A673 (cell line): ENCODE measurements at regions not wholly inside any gene's neighbourhood (a gene's known extent, or its start where the extent isn't known, plus 50 kb on each side); places are given as distances from the start of the nearest gene placed in this dataset.

ENCODE experiments used
- BruUV-seq: library from RNA; stranded (reverse); fragments of 400-500 nt; replicated peaks from 2 replicates; lab custom pipeline; 2021; lab: Mats Ljungman, UMichigan
- CTCF ChIA-PET: fragments of 300-600 bp; sonication (Branson Sonifier 250); formaldehyde crosslinking; loops from one replicate; lab custom pipeline; 2022; ENCODE audit warnings: antibody characterized with exemption; lab: Charles Lee
- POLR2A ChIA-PET: fragments of 300-600 bp; sonication (Branson Sonifier 250); formaldehyde crosslinking; loops from one replicate; lab custom pipeline; 2022; ENCODE audit warnings: antibody characterized with exemption; ENCODE audit not compliant: low non-redundant PET; lab: Charles Lee
- DNase-seq: peaks from one replicate; pipeline ENCODE4 v3.0.0-alpha.2; 2015; ENCODE audit warnings: low spot score
- H3K27ac ChIP-seq: fragments of 200-600 bp; sonication (generic); 2 replicates; pipeline ENCODE4 v1.5.1; 2016; ENCODE audit warnings: mixed run types, low read depth, mild to moderate bottlenecking, mixed read lengths, antibody characterized with exemption, low read length; ENCODE audit not compliant: poor library complexity, severe bottlenecking
- H3K27me3 ChIP-seq: fragments of 200-600 bp; sonication (generic); replicated peaks from 2 replicates; pipeline ENCODE4 v1.6.1; 2017; ENCODE audit warnings: mixed run types, low read depth, mild to moderate bottlenecking, mixed read lengths, antibody characterized with exemption, low read length; ENCODE audit not compliant: insufficient read depth, poor library complexity
- H3K36me3 ChIP-seq: fragments of 200-600 bp; sonication (generic); 2 replicates; pipeline ENCODE4 v1.6.1; 2016; ENCODE audit warnings: mixed run types, mild to moderate bottlenecking, mixed read lengths, antibody characterized with exemption, low read length; ENCODE audit not compliant: insufficient read depth, poor library complexity, severe bottlenecking
- H3K4me1 ChIP-seq: fragments of 200-600 bp; sonication (generic); 2 replicates; pipeline ENCODE4 v1.6.1; 2017; ENCODE audit warnings: mixed run types, mild to moderate bottlenecking, mixed read lengths, antibody characterized with exemption, low read length; ENCODE audit not compliant: insufficient read depth, poor library complexity, severe bottlenecking
- H3K4me3 ChIP-seq: fragments of 200-600 bp; sonication (generic); 2 replicates; pipeline ENCODE4 v1.5.1; 2016; ENCODE audit warnings: low read depth, mixed run types, mild to moderate bottlenecking, mixed read lengths, low read length; ENCODE audit not compliant: poor library complexity, severe bottlenecking
- H3K9me3 ChIP-seq: fragments of 200-600 bp; sonication (generic); 2 replicates; pipeline ENCODE4 v1.6.1; 2016; ENCODE audit warnings: mixed run types, low read depth, mild to moderate bottlenecking, mixed read lengths, antibody characterized with exemption, low read length; ENCODE audit not compliant: poor library complexity, severe bottlenecking
- EZH2 ChIP-seq: fragments of 200-600 bp; sonication (generic); IDR thresholded peaks from 2 replicates; pipeline ENCODE4 v1.6.1; 2017; ENCODE audit warnings: borderline replicate concordance, low read depth, mild to moderate bottlenecking, mixed read lengths, antibody characterized with exemption, low read length; ENCODE audit not compliant: poor library complexity, severe bottlenecking
- intact Hi-C: fragments of 100-400 bp; cut with micrococcal nuclease; formaldehyde crosslinking; loops from one replicate; pipeline ENCODE4 v1.10.0; 2022; ENCODE audit not compliant: unreplicated experiment
- TF ChIP-seq, protein P1 (sequence below): fragments of 300-800, 200-600 bp; sonication (generic); conservative IDR thresholded peaks from 2 replicates; pipeline ENCODE4 v1.5.1; 2017; ENCODE audit warnings: low read depth, mild to moderate bottlenecking, antibody characterized with exemption, low read length, moderate library complexity, mixed read lengths

DNA sequence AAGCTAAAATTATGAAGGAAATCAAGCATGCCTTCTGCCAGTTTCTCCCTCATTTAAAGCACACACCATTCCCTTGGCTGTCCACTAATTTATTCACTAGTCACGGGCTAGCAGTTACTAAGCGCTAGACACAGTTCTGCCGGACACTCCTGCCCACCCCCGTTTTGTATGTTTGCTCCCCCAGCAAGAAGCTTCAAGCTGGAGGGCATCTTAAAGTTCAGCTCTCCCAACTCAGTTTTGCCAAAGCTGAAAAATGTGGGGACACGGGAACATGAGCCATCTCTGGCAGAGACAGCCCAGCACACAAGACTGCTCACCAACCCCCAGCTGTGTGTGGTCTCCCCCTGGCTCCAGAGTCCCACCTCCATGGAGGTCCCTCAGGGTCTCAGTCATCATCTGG is 263.6 kb downstream of the BRD1 start:
- Histone ChIP-seq H3K27ac (no peak overlapping the region), H3K27me3 (peaks cover 14% of the 10 kb centered on the region), H3K4me3 (no peak overlapping the region), H3K4me1 (no peaks in the 10 kb centered on the region), H3K9me3 (no peaks in the 10 kb centered on the region), H3K36me3 (no peaks in the 10 kb centered on the region)
- no peak for DNase-seq
- TF ChIP-seq, protein P1, sequence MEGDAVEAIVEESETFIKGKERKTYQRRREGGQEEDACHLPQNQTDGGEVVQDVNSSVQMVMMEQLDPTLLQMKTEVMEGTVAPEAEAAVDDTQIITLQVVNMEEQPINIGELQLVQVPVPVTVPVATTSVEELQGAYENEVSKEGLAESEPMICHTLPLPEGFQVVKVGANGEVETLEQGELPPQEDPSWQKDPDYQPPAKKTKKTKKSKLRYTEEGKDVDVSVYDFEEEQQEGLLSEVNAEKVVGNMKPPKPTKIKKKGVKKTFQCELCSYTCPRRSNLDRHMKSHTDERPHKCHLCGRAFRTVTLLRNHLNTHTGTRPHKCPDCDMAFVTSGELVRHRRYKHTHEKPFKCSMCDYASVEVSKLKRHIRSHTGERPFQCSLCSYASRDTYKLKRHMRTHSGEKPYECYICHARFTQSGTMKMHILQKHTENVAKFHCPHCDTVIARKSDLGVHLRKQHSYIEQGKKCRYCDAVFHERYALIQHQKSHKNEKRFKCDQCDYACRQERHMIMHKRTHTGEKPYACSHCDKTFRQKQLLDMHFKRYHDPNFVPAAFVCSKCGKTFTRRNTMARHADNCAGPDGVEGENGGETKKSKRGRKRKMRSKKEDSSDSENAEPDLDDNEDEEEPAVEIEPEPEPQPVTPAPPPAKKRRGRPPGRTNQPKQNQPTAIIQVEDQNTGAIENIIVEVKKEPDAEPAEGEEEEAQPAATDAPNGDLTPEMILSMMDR, result no peak
- TF ChIP-seq EZH2, result no peak
- intact Hi-C loops, result no loop called here
- ChIA-PET CTCF (no interaction called here), POLR2A (no interaction called here)
- no TSS peak for BruUV-seq

GRCh38 chr22:49562685-49563249 is 264.9 kb downstream of the BRD1 start:
- Histone ChIP-seq H3K27me3 (peaks cover 14% of the 10 kb centered on the region), H3K27ac (no peak overlapping the region), H3K9me3 (no peaks in the 10 kb centered on the region), H3K4me3 (no peak overlapping the region), H3K36me3 (no peaks in the 10 kb centered on the region), H3K4me1 (no peaks in the 10 kb centered on the region)
- TF ChIP-seq, protein P1, result no peak
- no peak for TF ChIP-seq EZH2
- no TSS peak for BruUV-seq
- ChIA-PET CTCF (no interaction called here), POLR2A (no interaction called here)
- intact Hi-C loops, result no loop called here
- no peak for DNase-seq

DNA sequence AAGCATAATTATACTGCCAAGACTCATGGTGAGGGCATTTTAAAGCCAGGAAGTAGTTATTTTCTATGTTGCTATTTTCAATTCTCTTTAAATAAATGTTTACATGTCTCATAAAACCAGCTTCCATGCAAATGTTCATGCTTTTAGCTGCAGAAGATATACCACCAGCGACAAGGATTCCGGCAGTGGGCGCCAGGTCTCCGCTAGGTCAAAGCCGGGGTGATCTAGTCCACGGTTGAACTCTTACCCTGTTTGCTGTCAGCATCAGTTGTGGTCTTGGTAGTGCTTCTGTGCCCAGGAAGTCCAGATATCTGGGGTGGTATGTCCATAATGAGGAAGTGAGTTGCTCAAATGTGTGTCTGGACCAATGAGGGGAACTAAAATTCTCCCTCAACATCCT is 265.7 kb downstream of the BRD1 start:
- ChIA-PET CTCF (no interaction called here), POLR2A (interaction anchor here (0.6 kb wide), 1 partner anchor 678 kb away, joined by 3 read pairs; no protein-coding TSS in a partner anchor)
- H3K27ac ChIP-seq, result no peak overlapping the region
- no peak overlapping the region for H3K4me3 ChIP-seq
- BruUV-seq, result no TSS peak
- TF ChIP-seq EZH2, result no peak
- TF ChIP-seq, protein P1, result no peak
- no peaks in the 10 kb centered on the region for H3K36me3 ChIP-seq
- peaks cover 14% of the 10 kb centered on the region for H3K27me3 ChIP-seq
- intact Hi-C loops, result no loop called here
- no peaks in the 10 kb centered on the region for H3K4me1 ChIP-seq
- H3K9me3 ChIP-seq, result no peaks in the 10 kb centered on the region
- DNase-seq, result no peak
